ENCODE measurements at regions not wholly inside any gene's neighbourhood (a gene's known extent, or its start where the extent isn't known, plus 50 kb on each side); places are given as distances from the start of the nearest gene placed in this dataset.

- Histone ChIP-seq H3K9me2 (replicated peaks; ENCODE audit: low read depth, low read length) (no peaks in the 10 kb centered on the region), H3K4me1 (ENCODE audit: insufficient read depth, low read length, poor library complexity, severe bottlenecking) (no peaks in the 10 kb centered on the region), H3K36me3 (ENCODE audit: insufficient read depth, low read length) (no peaks in the 10 kb centered on the region), H3K4me3 (ENCODE audit: low read length, poor library complexity, severe bottlenecking) (no peak overlapping the region), H3K9me3 (ENCODE audit: insufficient read depth, low read depth, low read length) (no peaks in the 10 kb centered on the region), H3K79me2 (ENCODE audit: insufficient read depth, low read length) (no peaks in the 10 kb centered on the region), H2AFZ (ENCODE audit: low read length) (no peak overlapping the region), H3K4me2 (ENCODE audit: low read depth, low read length, poor library complexity, severe bottlenecking) (no peak overlapping the region), H3F3A (ENCODE audit: low read depth) (no peaks in the 10 kb centered on the region), H3K9ac (ENCODE audit: low read depth, low read length, poor library complexity, severe bottlenecking) (no peak overlapping the region), H3K27me3 (ENCODE audit: insufficient read depth, low read length, poor library complexity, severe bottlenecking) (no peaks in the 10 kb centered on the region), H4K20me1 (ENCODE audit: insufficient read depth, low read length, poor library complexity, severe bottlenecking) (no peaks in the 10 kb centered on the region)
- TF ChIP-seq EZH2phosphoT487 (IDR thresholded peaks at IDR 0.05; ENCODE audit: borderline replicate concordance) (no peak), CTCF (conservative IDR thresholded peaks at IDR 0.05; ENCODE audit: low read length) (no peak)
These were observed 271.4 kb upstream of the C11orf87 start for GRCh38 chr11:109150581-109150980.

- Histone ChIP-seq H3F3A (ENCODE audit: low read depth) (no peaks in the 10 kb centered on the region), H3K36me3 (ENCODE audit: insufficient read depth, low read length) (no peaks in the 10 kb centered on the region), H3K4me1 (ENCODE audit: insufficient read depth, low read length, poor library complexity, severe bottlenecking) (no peaks in the 10 kb centered on the region), H2AFZ (ENCODE audit: low read length) (no peak overlapping the region), H3K9me2 (replicated peaks; ENCODE audit: low read depth, low read length) (no peaks in the 10 kb centered on the region), H3K79me2 (ENCODE audit: insufficient read depth, low read length) (no peaks in the 10 kb centered on the region), H3K4me2 (ENCODE audit: low read depth, low read length, poor library complexity, severe bottlenecking) (no peak overlapping the region), H4K20me1 (ENCODE audit: insufficient read depth, low read length, poor library complexity, severe bottlenecking) (no peaks in the 10 kb centered on the region), H3K27me3 (ENCODE audit: insufficient read depth, low read length, poor library complexity, severe bottlenecking) (no peaks in the 10 kb centered on the region), H3K9me3 (ENCODE audit: insufficient read depth, low read depth, low read length) (no peaks in the 10 kb centered on the region), H3K9ac (ENCODE audit: low read depth, low read length, poor library complexity, severe bottlenecking) (no peak overlapping the region), H3K4me3 (ENCODE audit: low read length, poor library complexity, severe bottlenecking) (no peak overlapping the region)
- TF ChIP-seq CTCF (conservative IDR thresholded peaks at IDR 0.05; ENCODE audit: low read length) (no peak), EZH2phosphoT487 (IDR thresholded peaks at IDR 0.05; ENCODE audit: borderline replicate concordance) (no peak)
These were observed 268.2 kb upstream of the C11orf87 start for GRCh38 chr11:109153836-109154235.

GRCh38 chr11:109155291-109155690 is 266.7 kb upstream of the C11orf87 start:
- Histone ChIP-seq H2AFZ (ENCODE audit: low read length) (peak overlapping the region; percentile 79; the same call in 1 of the 2 replicates), H3F3A (ENCODE audit: low read depth) (no peaks in the 10 kb centered on the region), H3K4me2 (ENCODE audit: low read depth, low read length, poor library complexity, severe bottlenecking) (peak overlapping the region; percentile 22), H3K36me3 (ENCODE audit: insufficient read depth, low read length) (no peaks in the 10 kb centered on the region), H3K79me2 (ENCODE audit: insufficient read depth, low read length) (no peaks in the 10 kb centered on the region), H3K27me3 (ENCODE audit: insufficient read depth, low read length, poor library complexity, severe bottlenecking) (no peaks in the 10 kb centered on the region), H3K4me3 (ENCODE audit: low read length, poor library complexity, severe bottlenecking) (no peak overlapping the region), H3K9ac (ENCODE audit: low read depth, low read length, poor library complexity, severe bottlenecking) (no peak overlapping the region), H4K20me1 (ENCODE audit: insufficient read depth, low read length, poor library complexity, severe bottlenecking) (no peaks in the 10 kb centered on the region), H3K9me2 (replicated peaks; ENCODE audit: low read depth, low read length) (no peaks in the 10 kb centered on the region), H3K9me3 (ENCODE audit: insufficient read depth, low read depth, low read length) (no peaks in the 10 kb centered on the region), H3K4me1 (ENCODE audit: insufficient read depth, low read length, poor library complexity, severe bottlenecking) (no peaks in the 10 kb centered on the region)
- TF ChIP-seq CTCF (conservative IDR thresholded peaks at IDR 0.05; ENCODE audit: low read length) (no peak), EZH2phosphoT487 (IDR thresholded peaks at IDR 0.05; ENCODE audit: borderline replicate concordance) (no peak)
